Activated B cell treated with CpG ODN at 0.5 μM for 24 hours (primary cell): ENCODE measurements at regions not wholly inside any gene's neighbourhood (a gene's known extent, or its start where the extent isn't known, plus 50 kb on each side); places are given as distances from the start of the nearest gene placed in this dataset.
A peak's percentile ranks its signal among the peaks of the same experiment; 100 is the strongest.

ENCODE experiments used
- ATAC-seq: fragments of 200-7000 bp; cut with Tn5 transposase; one replicate; pipeline ENCODE4 v1.10.0; 2021; ENCODE audit warnings: low read depth, mild to moderate bottlenecking, moderate library complexity
- CTCF ChIA-PET: fragments of 350-600 bp; sonication (Branson Sonifier 250); formaldehyde crosslinking; loops from one replicate; lab custom pipeline; 2021; ENCODE audit warnings: antibody characterized with exemption; lab: Charles Lee
- POLR2A ChIA-PET: fragments of 350-600 bp; sonication (Branson Sonifier 250); formaldehyde crosslinking; loops from one replicate; lab custom pipeline; 2021; ENCODE audit warnings: antibody characterized with exemption; lab: Charles Lee
- DNase-seq: peaks from one replicate; pipeline ENCODE4 v3.0.0; 2022
- H3K27ac Mint-ChIP-seq: one replicate; pipeline ENCODE4 v1.8.0; 2020; ENCODE audit warnings: mixed read lengths
- H3K27me3 Mint-ChIP-seq: one replicate; pipeline ENCODE4 v1.8.0; 2021; ENCODE audit warnings: mixed read lengths
- H3K36me3 Mint-ChIP-seq: one replicate; pipeline ENCODE4 v1.8.0; 2021; ENCODE audit warnings: low read depth, mixed read lengths
- H3K4me1 Mint-ChIP-seq: one replicate; pipeline ENCODE4 v1.8.0; 2021; ENCODE audit warnings: mixed read lengths
- H3K4me3 Mint-ChIP-seq: one replicate; pipeline ENCODE4 v1.8.0; 2020; ENCODE audit warnings: mild to moderate bottlenecking, mixed read lengths
- H3K9me3 Mint-ChIP-seq: one replicate; pipeline ENCODE4 v1.8.0; 2020; ENCODE audit warnings: mixed read lengths
- CTCF ChIP-seq: fragments of 200-600 bp; IDR thresholded peaks from one replicate; pipeline ENCODE4 v1.8.0; 2022; ENCODE audit warnings: antibody characterized with exemption, mild to moderate bottlenecking
- intact Hi-C: fragments of 100-400 bp; cut with micrococcal nuclease; formaldehyde crosslinking; loops from one replicate; pipeline ENCODE4 v1.15.1; 2024

- Mint-ChIP-seq H3K4me1 (peaks cover 30% of the 10 kb centered on the region), H3K27ac (peak overlapping the region; percentile 57), H3K27me3 (no peaks in the 10 kb centered on the region), H3K36me3 (no peaks in the 10 kb centered on the region), H3K4me3 (peak overlapping the region; percentile 17), H3K9me3 (no peaks in the 10 kb centered on the region)
- no peak for TF ChIP-seq CTCF
- ChIA-PET CTCF (no interaction called here), POLR2A (interaction anchor here (0.6 to 1.5 kb wide), 5 partner anchors 12 to 129 kb away, joined by 3 to 9 read pairs (median 3); no protein-coding TSS in a partner anchor)
- DNase-seq (no peak), ATAC-seq (peak; percentile 52)
- intact Hi-C loops = no loop called here
These were observed 108.9 kb upstream of the MKLN1 start for GRCh38 chr7:131218727-131219128.

GRCh38 chr7:131219312-131220041 lies 108.2 kb upstream of the MKLN1 start:
- POLR2A ChIA-PET = interaction anchor here (0.6 to 1.5 kb wide), 5 partner anchors 11 to 130 kb away, joined by 3 to 9 read pairs (median 3); no protein-coding TSS in a partner anchor

GRCh38 chr7:131221061-131221460 lies 106.6 kb upstream of the MKLN1 start:
- CTCF ChIA-PET = no interaction called here
- POLR2A ChIA-PET = interaction anchor here (0.7 kb wide), 1 partner anchor 74 kb away, joined by 3 read pairs; no protein-coding TSS in a partner anchor
- H3K36me3 Mint-ChIP-seq = no peaks in the 10 kb centered on the region
- no peaks in the 10 kb centered on the region for H3K27me3 Mint-ChIP-seq
- no peaks in the 10 kb centered on the region for H3K9me3 Mint-ChIP-seq
- intact Hi-C loops = no loop called here
- peaks cover 32% of the 10 kb centered on the region for H3K4me1 Mint-ChIP-seq
- no peak overlapping the region for H3K27ac Mint-ChIP-seq
- TF ChIP-seq CTCF = no peak
- DNase-seq (no peak), ATAC-seq (no peak)
- H3K4me3 Mint-ChIP-seq = no peak overlapping the region

More at GRCh38 chr7:131219312-131220041, 108.2 kb upstream of the MKLN1 start:
- Mint-ChIP-seq H3K27me3 (no peaks in the 10 kb centered on the region), H3K27ac (peak overlapping the region; percentile 78), H3K4me3 (peak overlapping the region; percentile 26), H3K36me3 (no peaks in the 10 kb centered on the region), H3K9me3 (no peaks in the 10 kb centered on the region), H3K4me1 (peaks cover 30% of the 10 kb centered on the region)
- DNase-seq (no peak), ATAC-seq (no peak)
- intact Hi-C loops = no loop called here
- no peak for TF ChIP-seq CTCF
- CTCF ChIA-PET = no interaction called here

GRCh38 chr7:131222171-131222570 lies 105.5 kb upstream of the MKLN1 start:
- Mint-ChIP-seq H3K9me3 (no peaks in the 10 kb centered on the region), H3K4me1 (peaks cover 33% of the 10 kb centered on the region), H3K27me3 (no peaks in the 10 kb centered on the region), H3K4me3 (no peak overlapping the region), H3K27ac (no peak overlapping the region), H3K36me3 (no peaks in the 10 kb centered on the region)
- ChIA-PET CTCF (no interaction called here), POLR2A (no interaction called here)
- ATAC-seq (no peak), DNase-seq (no peak)
- TF ChIP-seq CTCF = no peak
- intact Hi-C loops = loop anchor here (1.0 kb wide), 1 partner anchor 9 kb away; no protein-coding TSS in a partner anchor

- Mint-ChIP-seq H3K4me1 (peaks cover 25% of the 10 kb centered on the region), H3K27ac (no peak overlapping the region), H3K4me3 (no peak overlapping the region), H3K36me3 (no peaks in the 10 kb centered on the region), H3K9me3 (no peaks in the 10 kb centered on the region), H3K27me3 (no peaks in the 10 kb centered on the region)
- ATAC-seq (no peak), DNase-seq (no peak)
- intact Hi-C loops = no loop called here
- CTCF ChIA-PET = no interaction called here
- POLR2A ChIA-PET = no interaction called here
- TF ChIP-seq CTCF = no peak
These were observed 104.5 kb upstream of the MKLN1 start for GRCh38 chr7:131223151-131223550.
